Fibroblast of lung (primary cell): ENCODE measurements at regions not wholly inside any gene's neighbourhood (a gene's known extent, or its start where the extent isn't known, plus 50 kb on each side); places are given as distances from the start of the nearest gene placed in this dataset.

Experiments used
- CTCF ChIP-seq, 2 donors: IDR thresholded peaks in 1 of 2; conservative IDR thresholded peaks in 1 of 2; 1 replicate in 1 of 2; 2 replicates in 1 of 2; pipeline ENCODE4 v1.5.1; 2011 to 2012; ENCODE audit warnings: low read length in 2 of 2, control low read depth in 1 of 2, inconsistent platforms in 1 of 2, low read depth in 1 of 2, mild to moderate bottlenecking in 1 of 2
- EZH2 ChIP-seq: IDR thresholded peaks from 2 replicates; pipeline ENCODE4 v1.5.1; 2012; ENCODE audit warnings: low read length, control low read depth, mild to moderate bottlenecking; ENCODE audit errors: missing control alignments

DNA sequence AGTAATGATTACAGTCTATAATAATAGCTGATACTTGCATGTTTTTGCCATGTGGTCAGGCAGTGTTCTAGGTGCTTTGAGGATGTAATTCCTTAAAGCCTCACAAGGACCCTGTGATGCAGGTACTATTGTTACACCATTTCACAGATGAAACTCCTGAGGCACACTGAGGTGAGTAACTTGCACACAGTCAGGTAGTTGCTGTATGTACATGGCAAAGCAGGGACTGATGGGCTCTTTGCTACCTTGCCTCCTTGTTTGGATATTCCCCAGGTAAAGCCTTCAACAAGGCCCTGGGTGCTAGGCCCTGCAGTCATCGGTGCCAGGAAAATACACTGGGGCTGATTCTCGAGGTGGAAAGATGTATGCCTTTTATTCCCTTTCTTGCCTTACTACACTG lies 317.5 kb downstream of the CXCL12 start:
- no peak for TF ChIP-seq CTCF (conservative IDR thresholded peaks at IDR 0.05 in 1 of 2, IDR thresholded peaks at IDR 0.05 in 1 of 2; ENCODE audit: low read depth in 1 of 2, low read length in 2 of 2)
- no peak for TF ChIP-seq EZH2
